IMR-90 (cell line): ENCODE measurements at regions not wholly inside any gene's neighbourhood (a gene's known extent, or its start where the extent isn't known, plus 50 kb on each side); places are given as distances from the start of the nearest gene placed in this dataset.

ENCODE experiments used
- ATAC-seq: fragments of 200-7000 bp; cut with Tn5 transposase; 2 replicates; pipeline ENCODE4 v1.9.1; 2020; ENCODE audit warnings: low read depth, mild to moderate bottlenecking, moderate library complexity
- BruUV-seq: library from RNA; stranded (reverse); fragments of 400-500 nt; replicated peaks from 2 replicates; lab custom pipeline; 2021; lab: Mats Ljungman, UMichigan
- CTCF ChIA-PET: fragments of 300-600 bp; formaldehyde crosslinking; extraction: SDS; loops from one replicate; lab custom pipeline; 2021; ENCODE audit warnings: antibody characterized with exemption; lab: Yijun Ruan, JAX
- POLR2A ChIA-PET: fragments of 300-600 bp; sonication (Branson Sonifier 250); formaldehyde crosslinking; loops from one replicate; lab custom pipeline; 2022; ENCODE audit warnings: antibody characterized with exemption; ENCODE audit not compliant: unreplicated experiment; lab: Charles Lee
- DNase-seq: peaks from one replicate; pipeline ENCODE4 v3.0.0; 2013
- H2AFZ ChIP-seq: replicated peaks from 2 replicates; pipeline ENCODE3; 2013; ENCODE audit warnings: low read length, mild to moderate bottlenecking; ENCODE audit not compliant: poor library complexity
- H2AK5ac ChIP-seq: 2 replicates; pipeline ENCODE4 v1.6.1; 2013; ENCODE audit warnings: low read depth, low read length, inconsistent platforms
- H2AK9ac ChIP-seq: replicated peaks from 2 replicates; pipeline ENCODE3; 2013; ENCODE audit warnings: mild to moderate bottlenecking, low read depth, low read length, moderate library complexity; ENCODE audit not compliant: poor library complexity
- H2BK120ac ChIP-seq: 2 replicates; pipeline ENCODE4 v1.6.1; 2013; ENCODE audit warnings: low read depth, low read length, inconsistent platforms
- H2BK15ac ChIP-seq: 3 replicates; pipeline ENCODE4 v1.6.1; 2013; ENCODE audit warnings: low read depth, low read length, inconsistent platforms
- H2BK20ac ChIP-seq: 2 replicates; pipeline ENCODE4 v1.6.1; 2013; ENCODE audit warnings: low read depth, mild to moderate bottlenecking, inconsistent platforms, low read length, moderate library complexity
- H2BK5ac ChIP-seq: 2 replicates; pipeline ENCODE4 v1.6.1; 2013; ENCODE audit warnings: mild to moderate bottlenecking, low read depth, low read length, inconsistent platforms; ENCODE audit not compliant: poor library complexity, severe bottlenecking
- H3K14ac ChIP-seq: replicated peaks from 2 replicates; pipeline ENCODE4 v1.6.1; 2013; ENCODE audit warnings: low read depth, low read length, inconsistent platforms
- H3K18ac ChIP-seq: 2 replicates; pipeline ENCODE4 v1.6.1; 2013; ENCODE audit warnings: low read depth, low read length, control low read depth
- H3K23ac ChIP-seq: 2 replicates; pipeline ENCODE4 v1.6.1; 2013; ENCODE audit warnings: low read depth, low read length, inconsistent platforms
- H3K27ac ChIP-seq: 2 replicates; pipeline ENCODE4 v1.5.1; 2013; ENCODE audit warnings: mild to moderate bottlenecking, control low read depth, low read length; ENCODE audit not compliant: insufficient read depth
- H3K27me3 ChIP-seq: 2 replicates; pipeline ENCODE4 v1.6.1; 2013; ENCODE audit warnings: low read length; ENCODE audit not compliant: control insufficient read depth, insufficient read depth
- H3K36me3 ChIP-seq: 2 replicates; pipeline ENCODE4 v1.6.1; 2013; ENCODE audit warnings: low read length, mixed read lengths; ENCODE audit not compliant: control insufficient read depth, insufficient read depth
- H3K4ac ChIP-seq: 2 replicates; pipeline ENCODE4 v1.6.1; 2013; ENCODE audit warnings: low read depth, low read length, inconsistent platforms
- H3K4me1 ChIP-seq: 2 replicates; pipeline ENCODE4 v1.6.1; 2013; ENCODE audit warnings: low read length, mixed read lengths; ENCODE audit not compliant: control insufficient read depth, insufficient read depth
- H3K4me2 ChIP-seq: 2 replicates; pipeline ENCODE4 v1.6.1; 2013; ENCODE audit warnings: low read depth, mild to moderate bottlenecking, control low read depth, low read length, moderate library complexity
- H3K4me3 ChIP-seq: 2 replicates; pipeline ENCODE4 v1.5.1; 2013; ENCODE audit warnings: low read depth, mild to moderate bottlenecking, control low read depth, low read length, moderate library complexity; ENCODE audit not compliant: insufficient read depth
- H3K56ac ChIP-seq: 2 replicates; pipeline ENCODE4 v1.6.1; 2013; ENCODE audit warnings: low read length, inconsistent platforms; ENCODE audit not compliant: insufficient read depth; ENCODE audit errors: extremely low read depth
- H3K79me1 ChIP-seq, 2 experiments: 2 replicates each; pipeline ENCODE4 v1.6.1; 2013; ENCODE audit warnings: low read length in 2 of 2, inconsistent platforms in 1 of 2, low read depth in 1 of 2
- H3K9ac ChIP-seq: 2 replicates; pipeline ENCODE4 v1.6.1; 2013; ENCODE audit warnings: low read depth, low read length, control low read depth
- H3K9me1 ChIP-seq: 2 replicates; pipeline ENCODE4 v1.6.1; 2013; ENCODE audit warnings: low read length, inconsistent platforms; ENCODE audit not compliant: insufficient read depth
- H3K9me3 ChIP-seq: 2 replicates; pipeline ENCODE4 v1.6.1; 2013; ENCODE audit warnings: low read length; ENCODE audit not compliant: control insufficient read depth, insufficient read depth
- H4K20me1 ChIP-seq: 2 replicates; pipeline ENCODE4 v1.6.1; 2013; ENCODE audit warnings: low read length, inconsistent platforms; ENCODE audit not compliant: insufficient read depth
- H4K5ac ChIP-seq: 2 replicates; pipeline ENCODE4 v1.6.1; 2013; ENCODE audit warnings: mild to moderate bottlenecking, low read depth, low read length, control low read depth
- H4K8ac ChIP-seq, 2 experiments: 2 replicates each; pipeline ENCODE4 v1.6.1; 2013; ENCODE audit warnings: low read depth in 2 of 2, low read length in 2 of 2, control low read depth in 1 of 2, inconsistent platforms in 1 of 2
- H4K91ac ChIP-seq: 2 replicates; pipeline ENCODE4 v1.6.1; 2013; ENCODE audit warnings: low read depth, low read length, inconsistent platforms; ENCODE audit not compliant: insufficient read depth
- CEBPB ChIP-seq: IDR thresholded peaks from 2 replicates; pipeline ENCODE4 v1.6.1; 2012; ENCODE audit warnings: low read depth, low read length, improper control_type of control experiment
- FOS ChIP-seq: fragments of 150-350 bp; IDR thresholded peaks from 2 replicates; pipeline ENCODE4 v1.6.1; 2016; ENCODE audit warnings: low read depth, low read length
- MAZ ChIP-seq: IDR thresholded peaks from 2 replicates; pipeline ENCODE4 v1.6.1; 2012; ENCODE audit warnings: low read depth, mild to moderate bottlenecking, low read length, improper control_type of control experiment, moderate library complexity, borderline replicate concordance
- RAD21 ChIP-seq: IDR thresholded peaks from 2 replicates; pipeline ENCODE4 v1.6.1; 2012; ENCODE audit warnings: low read length, improper control_type of control experiment
- RCOR1 ChIP-seq: IDR thresholded peaks from 2 replicates; pipeline ENCODE4 v1.6.1; 2012; ENCODE audit warnings: mild to moderate bottlenecking, low read length, improper control_type of control experiment; ENCODE audit not compliant: insufficient replicate concordance
- WGBS, 2 experiments: methylation state at CpG; one replicate each; pipeline versions ENCODE4 v1.1.5 to v1.1.7; 2013; ENCODE audit warnings: missing lambda C conversion rate in 2 of 2; ENCODE audit not compliant: insufficient read length in 1 of 2; ENCODE audit errors: extremely low coverage in 2 of 2; 5-methylcytosine and 5-hydroxymethylcytosine counted together
- dilution Hi-C: fragments of 300-500 bp; cut with HindIII; formaldehyde crosslinking; loops from one replicate; pipeline ENCODE4 v1.14.3; 2018; ENCODE audit warnings: low sequenced_read_pairs; ENCODE audit not compliant: unreplicated experiment
- in situ Hi-C: fragments of 300-500 bp; cut with MboI; formaldehyde crosslinking; loops from 3 replicates; pipeline ENCODE4 v1.14.3; 2019; ENCODE audit warnings: low sequenced_read_pairs, inconsistent platforms, mixed read lengths
- intact Hi-C: fragments of 100-400 bp; cut with micrococcal nuclease; formaldehyde crosslinking; loops from 2 replicates; pipeline ENCODE4 v1.10.0; 2022
- TF ChIP-seq, protein P1 (sequence below): fragments of 150-350 bp; IDR thresholded peaks from 2 replicates; pipeline ENCODE4 v1.6.1; 2016; ENCODE audit warnings: low read depth, mild to moderate bottlenecking, low read length, moderate library complexity, borderline replicate concordance
- TF ChIP-seq, protein P2 (sequence below): conservative IDR thresholded peaks from 2 replicates; pipeline ENCODE4 v1.5.1; 2012; ENCODE audit warnings: mild to moderate bottlenecking, low read depth, low read length, improper control_type of control experiment

DNA sequence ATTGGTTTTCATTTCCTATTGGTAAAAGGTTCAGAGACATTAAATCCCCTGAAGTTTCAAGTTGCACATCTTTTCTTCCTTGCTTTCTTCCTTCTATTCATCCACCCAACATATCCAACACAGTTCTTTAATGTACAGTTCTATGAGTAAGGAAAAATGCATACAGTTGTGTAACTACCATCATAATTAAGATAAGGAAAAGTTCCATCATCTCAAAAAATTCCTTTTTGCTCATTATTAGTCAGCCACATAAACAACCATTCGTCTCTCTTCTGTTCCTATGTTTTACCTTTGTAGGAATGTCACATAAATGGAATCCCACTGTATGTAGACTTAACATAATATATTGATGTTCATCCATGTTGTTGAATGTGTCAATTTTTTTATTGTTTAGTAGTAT, 211.1 kb upstream of the ADAMTS9 start:
- H2BK5ac ChIP-seq = no peak overlapping the region
- no peak overlapping the region for H3K9ac ChIP-seq
- H2BK120ac ChIP-seq = no peak overlapping the region
- no peak overlapping the region for H3K14ac ChIP-seq
- peaks cover 7% of the 10 kb centered on the region for H3K4me1 ChIP-seq
- H3K4me3 ChIP-seq = no peak overlapping the region
- no peak overlapping the region for H3K27ac ChIP-seq
- ChIA-PET POLR2A (no interaction called here), CTCF (no interaction called here)
- no CpG with 5 or more reads among the region's 1 CpG for WGBS, 2 experiments
- H2AK9ac ChIP-seq = no peak overlapping the region
- no peak overlapping the region for H3K4ac ChIP-seq
- H4K8ac ChIP-seq = no peak overlapping the region
- peak; percentile 41 for ATAC-seq
- H3K18ac ChIP-seq = no peak overlapping the region
- no TSS peak for BruUV-seq
- no peak overlapping the region for H4K91ac ChIP-seq
- no peak for TF ChIP-seq MAZ
- TF ChIP-seq, protein P1, sequence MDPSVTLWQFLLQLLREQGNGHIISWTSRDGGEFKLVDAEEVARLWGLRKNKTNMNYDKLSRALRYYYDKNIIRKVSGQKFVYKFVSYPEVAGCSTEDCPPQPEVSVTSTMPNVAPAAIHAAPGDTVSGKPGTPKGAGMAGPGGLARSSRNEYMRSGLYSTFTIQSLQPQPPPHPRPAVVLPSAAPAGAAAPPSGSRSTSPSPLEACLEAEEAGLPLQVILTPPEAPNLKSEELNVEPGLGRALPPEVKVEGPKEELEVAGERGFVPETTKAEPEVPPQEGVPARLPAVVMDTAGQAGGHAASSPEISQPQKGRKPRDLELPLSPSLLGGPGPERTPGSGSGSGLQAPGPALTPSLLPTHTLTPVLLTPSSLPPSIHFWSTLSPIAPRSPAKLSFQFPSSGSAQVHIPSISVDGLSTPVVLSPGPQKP = no peak
- TF ChIP-seq, protein P2, sequence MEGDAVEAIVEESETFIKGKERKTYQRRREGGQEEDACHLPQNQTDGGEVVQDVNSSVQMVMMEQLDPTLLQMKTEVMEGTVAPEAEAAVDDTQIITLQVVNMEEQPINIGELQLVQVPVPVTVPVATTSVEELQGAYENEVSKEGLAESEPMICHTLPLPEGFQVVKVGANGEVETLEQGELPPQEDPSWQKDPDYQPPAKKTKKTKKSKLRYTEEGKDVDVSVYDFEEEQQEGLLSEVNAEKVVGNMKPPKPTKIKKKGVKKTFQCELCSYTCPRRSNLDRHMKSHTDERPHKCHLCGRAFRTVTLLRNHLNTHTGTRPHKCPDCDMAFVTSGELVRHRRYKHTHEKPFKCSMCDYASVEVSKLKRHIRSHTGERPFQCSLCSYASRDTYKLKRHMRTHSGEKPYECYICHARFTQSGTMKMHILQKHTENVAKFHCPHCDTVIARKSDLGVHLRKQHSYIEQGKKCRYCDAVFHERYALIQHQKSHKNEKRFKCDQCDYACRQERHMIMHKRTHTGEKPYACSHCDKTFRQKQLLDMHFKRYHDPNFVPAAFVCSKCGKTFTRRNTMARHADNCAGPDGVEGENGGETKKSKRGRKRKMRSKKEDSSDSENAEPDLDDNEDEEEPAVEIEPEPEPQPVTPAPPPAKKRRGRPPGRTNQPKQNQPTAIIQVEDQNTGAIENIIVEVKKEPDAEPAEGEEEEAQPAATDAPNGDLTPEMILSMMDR = no peak
- TF ChIP-seq RCOR1 = no peak
- TF ChIP-seq RAD21 = no peak
- no peak for TF ChIP-seq FOS
- peak; percentile 50; the same call in 1 of the 2 replicates for TF ChIP-seq CEBPB
- no peak overlapping the region; the same call in 2 of the 3 replicates for H2BK15ac ChIP-seq
- no peaks in the 10 kb centered on the region for H3K9me3 ChIP-seq
- no peaks in the 10 kb centered on the region for H4K20me1 ChIP-seq
- DNase-seq = peak; percentile 41
- no peaks in the 10 kb centered on the region for H3K36me3 ChIP-seq
- H3K56ac ChIP-seq = no peak overlapping the region
- dilution Hi-C loops = no loop called here
- in situ Hi-C loops = no loop called here
- H3K79me1 ChIP-seq = no peaks in the 10 kb centered on the region
- H3K4me2 ChIP-seq = no peak overlapping the region
- no peak overlapping the region for H3K23ac ChIP-seq
- intact Hi-C loops = no loop called here
- H3K9me1 ChIP-seq = no peaks in the 10 kb centered on the region
- H4K5ac ChIP-seq = no peak overlapping the region
- no peak overlapping the region for H2AK5ac ChIP-seq
- no peak overlapping the region for H2AFZ ChIP-seq
- no peaks in the 10 kb centered on the region for H3K27me3 ChIP-seq
- no peak overlapping the region for H2BK20ac ChIP-seq
